Parathyroid adenoma (tissue), 2 donors: ENCODE measurements at regions not wholly inside any gene's neighbourhood (a gene's known extent, or its start where the extent isn't known, plus 50 kb on each side); places are given as distances from the start of the nearest gene placed in this dataset.
"Not testable (repeated sequence)": the region's sequence is repeated elsewhere in the genome, so short reads cannot be mapped to it uniquely, and the experiment has no call there.

Source experiments
- H2AFZ ChIP-seq: fragments of 300-600 bp; sonication (generic); one replicate; pipeline ENCODE4 v1.7.0; 2017; ENCODE audit warnings: antibody characterized with exemption, mild to moderate bottlenecking
- H3K27ac ChIP-seq: fragments of 300-600 bp; sonication (generic); one replicate; pipeline ENCODE4 v1.7.0; 2017
- H3K27me3 ChIP-seq: fragments of 300-600 bp; sonication (generic); one replicate; pipeline ENCODE4 v1.7.0; 2017; ENCODE audit warnings: low read length; ENCODE audit not compliant: control insufficient read depth, insufficient read depth
- H3K36me3 ChIP-seq: fragments of 300-600 bp; sonication (generic); one replicate; pipeline ENCODE4 v1.7.0; 2017; ENCODE audit warnings: low read length; ENCODE audit not compliant: control insufficient read depth, insufficient read depth
- H3K4me1 ChIP-seq: fragments of 300-600 bp; sonication (generic); one replicate; pipeline ENCODE4 v1.7.0; 2017; ENCODE audit warnings: control low read depth
- H3K4me2 ChIP-seq: fragments of 300-600 bp; sonication (generic); one replicate; pipeline ENCODE4 v1.7.0; 2017; ENCODE audit warnings: low read length
- H3K4me3 ChIP-seq: fragments of 300-600 bp; sonication (generic); one replicate; pipeline ENCODE4 v1.7.0; 2017; ENCODE audit warnings: low read depth, low read length
- H3K79me2 ChIP-seq: fragments of 300-600 bp; sonication (generic); one replicate; pipeline ENCODE4 v1.7.0; 2017; ENCODE audit warnings: control low read depth
- H3K9ac ChIP-seq: fragments of 300-600 bp; sonication (generic); one replicate; pipeline ENCODE4 v1.7.0; 2017; ENCODE audit warnings: mild to moderate bottlenecking
- H3K9me3 ChIP-seq: fragments of 300-600 bp; sonication (generic); one replicate; pipeline ENCODE4 v1.7.0; 2017; ENCODE audit warnings: low read length; ENCODE audit not compliant: control insufficient read depth
- TF ChIP-seq, protein P1 (sequence below): fragments of 300-600 bp; sonication (generic); IDR thresholded peaks from one replicate; pipeline ENCODE4 v1.7.0; 2017; ENCODE audit warnings: antibody characterized with exemption, mild to moderate bottlenecking
- donor health status: primary hyperparathyroidism.

DNA sequence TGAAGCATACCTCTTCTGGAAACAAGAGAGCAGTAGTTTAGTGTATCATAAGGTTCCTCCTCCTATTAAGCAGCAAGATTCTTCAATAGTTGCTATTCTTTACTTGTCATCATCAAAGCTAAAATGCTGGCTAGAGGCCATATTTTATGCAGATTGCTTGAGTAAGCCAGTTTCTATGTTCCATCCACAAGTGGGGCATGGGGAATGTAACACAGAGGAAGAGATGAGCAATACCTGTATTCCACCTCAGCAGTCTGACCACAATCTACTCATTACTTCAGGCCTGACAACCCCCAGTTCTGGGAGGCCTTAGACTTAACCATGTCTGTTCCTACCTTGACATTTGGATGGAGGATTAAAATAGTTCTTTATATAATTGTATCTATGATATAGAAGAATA, 423.6 kb downstream of the BTG1 start:
- H3K4me2 ChIP-seq = no peak overlapping the region
- H3K4me1 ChIP-seq = no peaks in the 10 kb centered on the region
- no peaks in the 10 kb centered on the region for H3K36me3 ChIP-seq
- H3K27ac ChIP-seq = no peak overlapping the region
- no peaks in the 10 kb centered on the region for H3K9me3 ChIP-seq
- no peak overlapping the region for H3K4me3 ChIP-seq
- no peaks in the 10 kb centered on the region for H3K27me3 ChIP-seq
- H2AFZ ChIP-seq = no peak overlapping the region
- H3K9ac ChIP-seq = no peak overlapping the region
- H3K79me2 ChIP-seq = no peaks in the 10 kb centered on the region
- TF ChIP-seq, protein P1, sequence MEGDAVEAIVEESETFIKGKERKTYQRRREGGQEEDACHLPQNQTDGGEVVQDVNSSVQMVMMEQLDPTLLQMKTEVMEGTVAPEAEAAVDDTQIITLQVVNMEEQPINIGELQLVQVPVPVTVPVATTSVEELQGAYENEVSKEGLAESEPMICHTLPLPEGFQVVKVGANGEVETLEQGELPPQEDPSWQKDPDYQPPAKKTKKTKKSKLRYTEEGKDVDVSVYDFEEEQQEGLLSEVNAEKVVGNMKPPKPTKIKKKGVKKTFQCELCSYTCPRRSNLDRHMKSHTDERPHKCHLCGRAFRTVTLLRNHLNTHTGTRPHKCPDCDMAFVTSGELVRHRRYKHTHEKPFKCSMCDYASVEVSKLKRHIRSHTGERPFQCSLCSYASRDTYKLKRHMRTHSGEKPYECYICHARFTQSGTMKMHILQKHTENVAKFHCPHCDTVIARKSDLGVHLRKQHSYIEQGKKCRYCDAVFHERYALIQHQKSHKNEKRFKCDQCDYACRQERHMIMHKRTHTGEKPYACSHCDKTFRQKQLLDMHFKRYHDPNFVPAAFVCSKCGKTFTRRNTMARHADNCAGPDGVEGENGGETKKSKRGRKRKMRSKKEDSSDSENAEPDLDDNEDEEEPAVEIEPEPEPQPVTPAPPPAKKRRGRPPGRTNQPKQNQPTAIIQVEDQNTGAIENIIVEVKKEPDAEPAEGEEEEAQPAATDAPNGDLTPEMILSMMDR = no peak

DNA sequence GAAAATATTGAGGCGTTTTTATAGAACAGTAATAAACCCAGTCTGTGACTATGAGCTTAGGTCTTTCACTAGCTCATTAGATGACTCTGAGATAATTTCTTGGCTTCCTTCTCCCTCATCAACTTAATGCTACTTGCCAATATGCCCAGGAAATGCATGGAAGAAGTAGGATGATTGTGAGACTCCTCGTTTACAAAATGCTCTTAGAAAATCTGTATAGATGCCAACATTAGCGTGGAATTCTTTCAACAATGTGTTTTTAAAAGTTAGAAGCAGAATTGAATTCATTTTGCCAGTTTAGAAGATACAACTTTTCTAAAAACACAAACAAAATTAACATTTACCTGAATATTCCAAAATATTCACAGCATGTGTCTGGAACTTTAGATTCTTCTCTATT, 424.6 kb downstream of the BTG1 start:
- Histone ChIP-seq H3K4me2 (no peak overlapping the region), H2AFZ (no peak overlapping the region), H3K27ac (no peak overlapping the region), H3K9ac (no peak overlapping the region), H3K27me3 (no peaks in the 10 kb centered on the region), H3K4me1 (no peaks in the 10 kb centered on the region), H3K9me3 (no peaks in the 10 kb centered on the region), H3K4me3 (no peak overlapping the region), H3K79me2 (no peaks in the 10 kb centered on the region), H3K36me3 (no peaks in the 10 kb centered on the region)
- TF ChIP-seq, protein P1 = no peak

DNA sequence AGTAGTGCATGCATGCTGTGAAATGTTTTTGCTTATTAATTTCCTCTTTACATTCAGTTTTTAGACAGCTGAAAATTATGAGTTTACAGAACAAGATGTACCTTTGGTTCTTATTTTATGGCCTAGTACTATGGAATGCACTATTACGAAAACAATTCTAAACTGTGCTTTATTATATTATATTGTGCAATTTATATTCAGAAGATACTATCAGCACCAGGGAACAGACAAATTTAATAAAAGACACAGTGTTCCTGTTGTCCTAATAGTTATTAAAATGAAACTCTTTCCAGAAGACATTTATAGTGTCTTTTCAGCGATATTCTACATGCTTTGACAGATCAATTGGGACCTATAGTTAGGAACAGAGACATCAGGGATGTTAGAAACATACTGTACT, 427.3 kb downstream of the BTG1 start:
- no peak overlapping the region for H3K4me3 ChIP-seq
- no peaks in the 10 kb centered on the region for H3K9me3 ChIP-seq
- no peaks in the 10 kb centered on the region for H3K4me1 ChIP-seq
- H3K79me2 ChIP-seq = no peaks in the 10 kb centered on the region
- H3K9ac ChIP-seq = no peak overlapping the region
- no peak overlapping the region for H2AFZ ChIP-seq
- TF ChIP-seq, protein P1 = no peak
- no peak overlapping the region for H3K4me2 ChIP-seq
- H3K27me3 ChIP-seq = no peaks in the 10 kb centered on the region
- no peak overlapping the region for H3K27ac ChIP-seq
- H3K36me3 ChIP-seq = no peaks in the 10 kb centered on the region

DNA sequence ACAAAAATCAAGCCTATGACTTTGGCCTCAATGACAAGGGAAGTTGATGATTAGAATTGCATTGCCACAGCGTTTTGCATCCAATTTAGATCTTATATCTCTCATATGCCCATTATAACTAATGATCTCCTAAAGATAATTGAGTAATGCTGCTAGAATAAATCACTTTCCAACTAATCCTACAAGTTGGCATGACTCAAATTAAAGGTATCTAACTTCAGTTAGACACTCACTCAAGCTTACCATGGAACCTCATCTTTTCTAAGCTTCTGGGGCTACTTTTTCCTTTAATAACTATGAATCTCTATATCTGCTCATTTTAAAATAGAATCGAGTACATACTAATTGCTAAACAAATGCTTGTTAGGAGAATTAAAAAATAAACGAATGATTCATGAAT, 427.8 kb downstream of the BTG1 start:
- Histone ChIP-seq H2AFZ (no peak overlapping the region), H3K4me3 (no peak overlapping the region), H3K79me2 (no peaks in the 10 kb centered on the region), H3K9me3 (no peaks in the 10 kb centered on the region), H3K4me1 (no peaks in the 10 kb centered on the region), H3K27ac (no peak overlapping the region), H3K36me3 (no peaks in the 10 kb centered on the region), H3K9ac (no peak overlapping the region), H3K4me2 (no peak overlapping the region), H3K27me3 (no peaks in the 10 kb centered on the region)
- TF ChIP-seq, protein P1 = no peak

DNA sequence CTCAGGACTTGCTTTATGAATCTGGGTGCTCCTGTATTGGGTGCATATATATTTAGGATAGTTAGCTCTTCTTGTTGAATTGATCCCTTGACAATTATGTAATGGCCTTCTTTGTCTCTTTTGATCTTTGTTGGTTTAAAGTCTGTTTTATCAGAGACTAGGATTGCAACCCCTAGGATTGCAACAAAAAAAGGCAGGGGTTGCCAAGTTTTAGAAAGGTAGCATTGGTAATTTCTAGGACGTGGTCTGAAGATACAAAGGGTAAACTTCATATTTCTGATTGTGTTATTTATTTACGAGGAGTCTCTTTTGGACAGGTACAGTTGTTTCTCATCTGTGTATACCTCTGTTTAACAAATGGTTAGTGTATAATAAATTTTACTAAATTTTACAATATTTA, 433.7 kb downstream of the BTG1 start:
- not testable (repeated sequence) for H3K4me3 ChIP-seq, H3K27me3 ChIP-seq, H3K9ac ChIP-seq, H3K27ac ChIP-seq, H2AFZ ChIP-seq, H3K36me3 ChIP-seq, H3K4me1 ChIP-seq, H3K4me2 ChIP-seq, H3K79me2 ChIP-seq, H3K9me3 ChIP-seq
